AG10803 (cell line): ENCODE measurements at regions not wholly inside any gene's neighbourhood (a gene's known extent, or its start where the extent isn't known, plus 50 kb on each side); places are given as distances from the start of the nearest gene placed in this dataset.

Experiments
- DNase-seq: peaks from one replicate; pipeline ENCODE4 v3.0.0; 2010; ENCODE audit warnings: low read depth
- H3K4me3 ChIP-seq: 2 replicates; pipeline ENCODE4 v1.5.1; 2011; ENCODE audit warnings: mild to moderate bottlenecking, low read length, control low read depth
- TF ChIP-seq, protein P1 (sequence below): conservative IDR thresholded peaks from 2 replicates; pipeline ENCODE4 v1.5.1; 2011; ENCODE audit warnings: mild to moderate bottlenecking, low read length, control low read depth, inconsistent platforms

- no peak overlapping the region for H3K4me3 ChIP-seq
- DNase-seq, result no peak
- TF ChIP-seq, protein P1, sequence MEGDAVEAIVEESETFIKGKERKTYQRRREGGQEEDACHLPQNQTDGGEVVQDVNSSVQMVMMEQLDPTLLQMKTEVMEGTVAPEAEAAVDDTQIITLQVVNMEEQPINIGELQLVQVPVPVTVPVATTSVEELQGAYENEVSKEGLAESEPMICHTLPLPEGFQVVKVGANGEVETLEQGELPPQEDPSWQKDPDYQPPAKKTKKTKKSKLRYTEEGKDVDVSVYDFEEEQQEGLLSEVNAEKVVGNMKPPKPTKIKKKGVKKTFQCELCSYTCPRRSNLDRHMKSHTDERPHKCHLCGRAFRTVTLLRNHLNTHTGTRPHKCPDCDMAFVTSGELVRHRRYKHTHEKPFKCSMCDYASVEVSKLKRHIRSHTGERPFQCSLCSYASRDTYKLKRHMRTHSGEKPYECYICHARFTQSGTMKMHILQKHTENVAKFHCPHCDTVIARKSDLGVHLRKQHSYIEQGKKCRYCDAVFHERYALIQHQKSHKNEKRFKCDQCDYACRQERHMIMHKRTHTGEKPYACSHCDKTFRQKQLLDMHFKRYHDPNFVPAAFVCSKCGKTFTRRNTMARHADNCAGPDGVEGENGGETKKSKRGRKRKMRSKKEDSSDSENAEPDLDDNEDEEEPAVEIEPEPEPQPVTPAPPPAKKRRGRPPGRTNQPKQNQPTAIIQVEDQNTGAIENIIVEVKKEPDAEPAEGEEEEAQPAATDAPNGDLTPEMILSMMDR, result no peak
These were observed 437.3 kb downstream of the TBL1XR1 start for GRCh38 chr3:176759815-176760506.

- DNase-seq, result no peak
- no peak overlapping the region for H3K4me3 ChIP-seq
- TF ChIP-seq, protein P1, result no peak
These were observed 439.9 kb downstream of the TBL1XR1 start for GRCh38 chr3:176757429-176757828.

GRCh38 chr3:176755977-176756376, 441.3 kb downstream of the TBL1XR1 start:
- TF ChIP-seq, protein P1, result no peak
- DNase-seq, result no peak

GRCh38 chr3:176755552-176755951, 441.7 kb downstream of the TBL1XR1 start:
- no peak for DNase-seq
- TF ChIP-seq, protein P1, result no peak

More at GRCh38 chr3:176755977-176756376, 441.3 kb downstream of the TBL1XR1 start:
- no peak overlapping the region for H3K4me3 ChIP-seq

GRCh38 chr3:176741664-176742047, 455.6 kb downstream of the TBL1XR1 start:
- no peak for DNase-seq
- no peak overlapping the region for H3K4me3 ChIP-seq
- TF ChIP-seq, protein P1, result no peak

More at GRCh38 chr3:176755552-176755951, 441.7 kb downstream of the TBL1XR1 start:
- no peak overlapping the region for H3K4me3 ChIP-seq

- DNase-seq, result no peak
- TF ChIP-seq, protein P1, result no peak
- H3K4me3 ChIP-seq, result no peak overlapping the region
These were observed 456.2 kb downstream of the TBL1XR1 start for GRCh38 chr3:176740906-176741663.

DNA sequence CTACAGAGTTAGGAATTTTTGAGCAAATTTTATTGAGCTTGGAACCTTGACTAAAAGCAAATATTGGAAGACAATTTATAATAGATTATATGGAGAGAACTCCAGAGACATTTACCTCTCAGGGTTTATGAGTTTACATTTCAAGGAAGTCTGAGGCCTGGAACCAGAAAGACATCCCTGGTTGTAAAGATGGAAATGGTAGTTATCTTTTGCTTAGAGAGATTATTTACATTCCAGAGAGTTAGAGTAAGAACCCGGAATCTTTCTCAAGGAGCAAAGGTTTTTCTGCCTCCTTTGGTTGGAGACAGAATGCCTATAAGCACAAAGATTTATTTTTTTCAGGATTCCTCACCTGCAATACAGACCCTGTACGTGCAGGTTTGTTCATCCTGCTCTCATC, 458.1 kb downstream of the TBL1XR1 start:
- TF ChIP-seq, protein P1, result no peak
- DNase-seq, result no peak
- no peak overlapping the region for H3K4me3 ChIP-seq
